ENCODE measurements at regions not wholly inside any gene's neighbourhood (a gene's known extent, or its start where the extent isn't known, plus 50 kb on each side); places are given as distances from the start of the nearest gene placed in this dataset.

GRCh38 chr13:106297283-106297682 lies 238.2 kb downstream of the EFNB2 start:
- DNase-seq (ENCODE audit: low spot score), result no peak

GRCh38 chr13:106296723-106297122 lies 238.7 kb downstream of the EFNB2 start:
- DNase-seq (ENCODE audit: low spot score), result no peak

- DNase-seq (ENCODE audit: low spot score), result no peak
These were observed 239.5 kb downstream of the EFNB2 start for GRCh38 chr13:106295971-106296370.

GRCh38 chr13:106291006-106291405 lies 244.5 kb downstream of the EFNB2 start:
- no peak for DNase-seq (ENCODE audit: low spot score)

GRCh38 chr13:106287351-106287750 lies 248.1 kb downstream of the EFNB2 start:
- DNase-seq (ENCODE audit: low spot score), result no peak

- no peak for DNase-seq (ENCODE audit: low spot score)
These were observed 248.7 kb downstream of the EFNB2 start for GRCh38 chr13:106286811-106287210.

- DNase-seq (ENCODE audit: low spot score), result no peak
These were observed 251.1 kb downstream of the EFNB2 start for GRCh38 chr13:106284358-106284757.

- no peak for DNase-seq (ENCODE audit: low spot score)
These were observed 254.0 kb downstream of the EFNB2 start for GRCh38 chr13:106281426-106281825.

GRCh38 chr13:106277484-106278154 lies 257.8 kb downstream of the EFNB2 start:
- no peak for DNase-seq (ENCODE audit: low spot score)

- DNase-seq (ENCODE audit: low spot score), result no peak
These were observed 258.6 kb downstream of the EFNB2 start for GRCh38 chr13:106276876-106277275.

- DNase-seq (ENCODE audit: low spot score), result no peak
These were observed 259.9 kb downstream of the EFNB2 start for GRCh38 chr13:106275446-106276032.

- no peak for DNase-seq (ENCODE audit: low spot score)
These were observed 260.8 kb downstream of the EFNB2 start for GRCh38 chr13:106274551-106275203.

GRCh38 chr13:106263801-106264200 lies 271.7 kb downstream of the EFNB2 start:
- no peak for DNase-seq (ENCODE audit: low spot score)

- peak; percentile 34 for DNase-seq (ENCODE audit: low spot score)
These were observed 272.6 kb downstream of the EFNB2 start for GRCh38 chr13:106262886-106263285.

GRCh38 chr13:106261450-106261849 lies 274.0 kb downstream of the EFNB2 start:
- DNase-seq (ENCODE audit: low spot score), result no peak

- DNase-seq (ENCODE audit: low spot score), result no peak
These were observed 275.1 kb downstream of the EFNB2 start for GRCh38 chr13:106260352-106260751.

GRCh38 chr13:106259928-106260327 lies 275.5 kb downstream of the EFNB2 start:
- no peak for DNase-seq (ENCODE audit: low spot score)

- no peak for DNase-seq (ENCODE audit: low spot score)
These were observed 288.7 kb downstream of the EFNB2 start for GRCh38 chr13:106246666-106247188.

GRCh38 chr13:106246242-106246641 lies 289.2 kb downstream of the EFNB2 start:
- no peak for DNase-seq (ENCODE audit: low spot score)

- no peak for DNase-seq (ENCODE audit: low spot score)
These were observed 292.4 kb downstream of the EFNB2 start for GRCh38 chr13:106243011-106243565.

GRCh38 chr13:106241974-106242953 lies 293.2 kb downstream of the EFNB2 start:
- DNase-seq (ENCODE audit: low spot score), result no peak

- DNase-seq (ENCODE audit: low spot score), result no peak
These were observed 296.8 kb downstream of the EFNB2 start for GRCh38 chr13:106238690-106239089.

All from SW480 (cell line).